ENCODE measurements at regions not wholly inside any gene's neighbourhood (a gene's known extent, or its start where the extent isn't known, plus 50 kb on each side); places are given as distances from the start of the nearest gene placed in this dataset.

GRCh38 chr13:58949646-58950045, 1214.1 kb downstream of the DIAPH3 start (continued):
- TF ChIP-seq ZBTB33 (IDR thresholded peaks at IDR 0.05) (peak; percentile 97), GATAD2B (conservative IDR thresholded peaks at IDR 0.05; ENCODE audit: low read depth) (no peak), ATF2 (IDR thresholded peaks at IDR 0.05; ENCODE audit: low read length) (no peak), PAX5 (IDR thresholded peaks at IDR 0.05; ENCODE audit: borderline replicate concordance, low read depth, low read length) (no peak), ZBTB11 (CRISPR knock-in tag; IDR thresholded peaks at IDR 0.05) (no peak), RELA (IDR thresholded peaks at IDR 0.05; ENCODE audit: borderline replicate concordance, partially characterized antibody) (no peak)

GRCh38 chr13:58950911-58951310, 1212.8 kb downstream of the DIAPH3 start:
- no TSS peak for BruUV-seq (replicated peaks)
- CTCF ChIA-PET = no interaction called here
- Histone ChIP-seq H3K4me1 (ENCODE audit: control insufficient read depth, insufficient read depth, low read length) (no peaks in the 10 kb centered on the region; the same call in 1 of the 2 replicates), H4K20me1 (ENCODE audit: control insufficient read depth, insufficient read depth) (no peaks in the 10 kb centered on the region), H3K27ac (ENCODE audit: control insufficient read depth, insufficient read depth) (no peak overlapping the region), H3K4me3 (no peak overlapping the region), H3K4me2 (ENCODE audit: control insufficient read depth, insufficient read depth) (no peak overlapping the region), H3K27me3 (replicated peaks in 1 of 2; ENCODE audit: control insufficient read depth in 2 of 2, insufficient read depth in 2 of 2, low read length in 1 of 2) (no peaks in the 10 kb centered on the region), H3K79me2 (ENCODE audit: control insufficient read depth, insufficient read depth, low read length) (no peaks in the 10 kb centered on the region), H2AFZ (ENCODE audit: control insufficient read depth, low read depth, low read length) (no peak overlapping the region), H3K9me3 (replicated peaks; ENCODE audit: control insufficient read depth, insufficient read depth, low read length) (peaks cover 8% of the 10 kb centered on the region; the same call in 2 of the 3 replicates), H3K36me3 (ENCODE audit: control insufficient read depth in 2 of 2, insufficient read depth in 2 of 2, low read length in 1 of 2) (no peaks in the 10 kb centered on the region), H3K9ac (ENCODE audit: control insufficient read depth, insufficient read depth, low read length) (no peak overlapping the region)
- no peak for FAIRE-seq
- in situ Hi-C loops (cut with MboI) = loop anchor here (25.0 kb wide), 1 partner anchor 1314 kb away; the partner anchor contains the start of gene PCDH17
- POLR2A ChIA-PET = no interaction called here
- intact Hi-C loops (cut with micrococcal nuclease; ENCODE audit: unreplicated experiment) = loop anchor here (5.0 to 10.0 kb wide), 2 partner anchors 59 to 406 kb away; no protein-coding TSS in a partner anchor
- no peak for ATAC-seq
- no peak for DNase-seq (ENCODE audit: low read depth, low spot score)
- RAD21 ChIA-PET (ENCODE audit: unreplicated experiment) = no interaction called here
- SMC1A ChIA-PET (ENCODE audit: uncharacterized antibody, unreplicated experiment) = no interaction called here
- TF ChIP-seq RUNX3 (IDR thresholded peaks at IDR 0.05; ENCODE audit: low read length) (peak; percentile 48; the same call in 1 of the 2 replicates), KDM1A (IDR thresholded peaks at IDR 0.05; ENCODE audit: borderline replicate concordance) (no peak), CUX1 (IDR thresholded peaks at IDR 0.05; ENCODE audit: insufficient replicate concordance, low read depth, low read length) (no peak), BMI1 (IDR thresholded peaks at IDR 0.05; ENCODE audit: borderline replicate concordance) (no peak), MXI1 (IDR thresholded peaks at IDR 0.05; ENCODE audit: low read depth, low read length) (no peak)
